ENCODE measurements at regions not wholly inside any gene's neighbourhood (a gene's known extent, or its start where the extent isn't known, plus 50 kb on each side); places are given as distances from the start of the nearest gene placed in this dataset.

DNA sequence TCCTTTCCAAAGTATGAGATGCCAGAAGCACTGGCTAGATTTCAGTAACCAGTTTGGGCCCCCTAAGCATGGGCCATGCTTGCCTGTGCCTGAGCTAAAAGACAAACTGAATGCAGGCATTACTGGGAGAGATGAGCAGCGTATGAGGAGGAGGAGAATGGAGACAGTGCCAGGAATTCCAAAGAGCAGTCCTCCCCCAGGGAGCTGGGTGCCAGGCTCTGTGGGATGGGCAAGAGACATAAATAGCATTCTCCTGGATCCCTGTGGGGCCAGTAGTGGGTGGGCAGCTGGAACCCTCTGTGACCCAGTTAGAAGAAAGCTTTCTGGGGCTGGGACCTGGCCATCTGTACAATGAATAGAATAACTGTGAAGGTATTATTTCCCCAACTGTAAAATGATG lies 235.6 kb downstream of the KCNA4 start:
- no peak for DNase-seq

DNA sequence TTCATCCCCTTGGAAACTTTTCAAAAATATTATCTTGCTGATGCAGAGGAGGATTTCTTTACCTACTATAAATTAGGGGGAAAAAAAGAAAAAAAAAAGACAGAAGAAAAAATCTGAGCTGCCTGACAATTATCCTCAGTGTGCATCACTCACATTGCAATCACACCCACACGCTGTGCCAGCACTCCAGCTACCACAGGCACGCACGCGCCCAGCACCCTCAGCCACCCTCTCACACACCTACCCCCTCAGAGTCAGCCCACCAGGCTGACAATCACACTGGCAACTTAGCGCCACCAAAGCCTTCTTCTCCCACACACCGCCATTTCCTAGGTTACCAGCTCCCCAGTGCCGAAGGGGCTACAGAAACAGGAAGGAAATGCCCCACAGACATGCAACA lies 236.1 kb downstream of the KCNA4 start:
- no peak for DNase-seq

DNA sequence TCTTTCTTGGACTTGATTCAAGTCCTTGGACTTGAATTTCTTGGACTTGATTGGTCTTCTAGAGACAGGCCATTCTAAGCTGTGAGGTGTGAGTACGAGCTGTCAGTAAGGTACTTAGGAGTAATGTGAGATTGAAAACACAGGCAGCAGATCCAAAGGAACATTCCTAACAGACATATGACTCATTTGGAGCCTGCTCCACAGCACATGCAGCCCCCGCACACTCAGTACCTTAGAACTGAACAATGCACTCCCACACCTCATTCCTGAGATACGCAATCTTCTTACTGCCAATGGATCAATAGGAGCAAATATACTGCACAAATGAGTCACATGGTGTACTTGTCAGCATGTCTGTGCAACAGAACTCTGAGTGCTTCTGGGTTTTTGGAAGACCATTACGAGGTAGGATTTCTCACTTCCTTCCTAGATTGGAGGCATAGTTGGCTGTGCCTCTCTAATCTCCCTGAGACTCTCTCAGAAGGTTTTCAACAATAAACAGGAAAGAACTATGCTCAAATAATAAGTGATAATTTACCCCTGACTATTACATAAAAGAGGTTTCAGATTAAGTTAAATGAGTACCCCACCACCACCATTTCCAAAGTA lies 243.1 kb downstream of the KCNA4 start:
- DNase-seq: no peak

DNA sequence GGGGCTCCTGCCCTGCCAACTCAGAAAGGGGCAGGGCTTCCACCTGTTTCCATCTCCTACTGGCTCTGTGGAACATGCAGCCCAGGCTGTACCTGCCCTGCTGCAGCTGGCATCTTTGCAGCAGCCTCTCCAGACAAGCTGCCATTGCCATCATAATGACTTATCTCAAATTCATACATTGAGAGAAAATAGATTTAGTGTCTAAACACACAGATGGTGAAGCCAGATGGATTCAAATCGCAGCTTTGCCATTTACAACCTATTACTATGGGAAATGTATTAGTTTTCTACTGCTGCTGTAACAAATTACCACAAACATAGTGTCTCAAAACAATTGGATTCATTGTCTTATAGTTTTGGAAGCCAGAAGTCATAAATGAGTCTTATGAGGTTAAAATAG lies 260.0 kb downstream of the KCNA4 start:
- no peak for DNase-seq

DNA sequence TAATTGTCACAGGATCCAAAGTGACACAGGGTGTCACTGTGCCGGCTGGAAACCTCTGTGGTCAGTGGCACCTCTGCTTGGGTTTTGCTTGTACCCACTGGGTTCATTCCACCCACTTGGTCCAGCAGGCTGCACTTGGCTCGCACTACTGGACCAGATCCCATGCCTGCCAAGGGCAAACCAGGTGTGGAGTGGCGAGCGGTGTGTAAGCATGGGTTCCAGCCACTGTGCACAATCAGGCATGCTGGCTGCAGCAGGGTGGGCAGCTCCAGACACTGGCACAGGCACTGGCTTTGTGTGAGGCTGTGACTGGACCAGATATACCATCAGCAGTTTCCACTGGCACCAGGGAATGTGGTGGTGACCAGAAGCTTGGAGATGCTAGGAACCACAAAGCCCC lies 261.4 kb downstream of the KCNA4 start:
- DNase-seq: no peak

DNA sequence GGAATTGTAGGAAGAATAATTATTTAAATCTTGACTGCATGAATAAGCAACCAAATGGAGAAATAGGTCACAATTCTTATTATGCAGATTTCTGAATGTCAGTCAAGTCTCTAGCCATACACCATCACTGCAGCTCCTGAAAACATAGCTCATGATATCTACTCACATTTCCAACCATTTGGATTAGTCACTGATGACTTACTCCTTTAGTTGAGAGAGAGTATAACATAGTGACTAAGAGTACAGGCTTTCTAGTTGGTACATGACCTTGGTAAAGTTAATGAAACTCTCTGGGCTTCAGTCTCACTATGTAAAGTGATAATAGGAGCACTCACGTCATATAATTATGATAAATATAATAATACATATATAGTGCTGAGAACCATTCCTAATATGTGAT lies 265.2 kb downstream of the KCNA4 start:
- no peak for DNase-seq

DNA sequence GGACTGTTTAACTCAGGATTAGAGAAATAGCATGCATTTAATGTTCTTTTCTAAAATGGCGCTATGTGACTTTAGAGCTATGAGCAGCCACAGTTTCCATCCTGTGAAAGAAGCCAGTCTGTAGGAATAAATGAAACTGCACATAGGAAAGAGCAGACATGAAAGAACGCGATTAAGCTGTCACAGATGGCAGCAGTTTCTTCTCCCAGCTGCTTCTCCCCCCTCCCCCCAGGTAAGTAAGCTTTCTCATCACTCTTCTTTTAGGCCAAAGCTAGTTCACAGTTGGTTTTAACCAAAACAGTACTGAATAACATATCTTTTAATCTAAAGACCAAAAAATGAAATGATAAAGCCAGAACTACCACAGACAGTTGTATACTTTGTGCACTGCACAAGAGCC lies 266.4 kb downstream of the KCNA4 start:
- DNase-seq: no peak

DNA sequence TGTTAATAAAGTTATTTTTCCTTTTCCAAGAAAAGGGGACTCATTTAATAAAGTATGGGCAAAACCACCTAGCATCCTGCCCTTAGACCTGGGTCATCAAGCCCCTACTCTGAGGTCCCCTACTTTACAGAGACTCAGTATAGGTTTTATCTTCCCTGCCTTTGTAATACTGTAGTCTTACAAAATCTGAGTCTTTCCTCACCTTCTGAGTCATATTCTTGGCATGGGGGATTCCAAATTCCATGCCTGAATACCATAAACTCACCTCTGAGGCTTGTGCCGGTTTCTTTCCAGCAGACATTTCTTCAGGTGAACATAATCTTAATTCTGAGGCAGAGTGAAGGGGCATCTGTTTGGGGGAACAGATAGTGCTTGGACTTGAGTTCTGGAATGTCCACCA lies 282.5 kb downstream of the KCNA4 start:
- no peak for DNase-seq

DNA sequence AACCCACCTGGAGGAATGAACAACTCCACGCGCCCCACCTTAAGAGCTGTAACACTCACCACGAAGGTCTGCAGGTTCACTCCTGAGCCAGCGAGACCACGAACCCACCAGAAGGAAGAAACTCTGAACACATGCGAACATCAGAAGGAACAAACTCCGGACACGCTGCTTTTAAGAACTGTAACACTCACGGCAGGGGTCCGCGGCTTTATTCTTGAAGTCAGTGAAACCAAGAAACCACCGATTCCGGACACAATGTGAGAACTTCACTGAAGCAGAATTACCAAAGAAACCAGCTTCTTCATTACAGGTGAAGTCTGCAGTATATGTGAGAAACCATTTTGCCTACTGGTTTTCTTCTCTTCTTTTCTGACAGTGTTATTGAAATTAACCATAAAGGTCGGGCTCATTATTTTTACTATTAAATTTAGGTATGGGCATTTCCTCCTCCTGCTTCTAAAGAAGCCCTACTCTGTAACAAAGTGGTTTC lies 303.0 kb downstream of the KCNA4 start:
- no peak for DNase-seq

DNA sequence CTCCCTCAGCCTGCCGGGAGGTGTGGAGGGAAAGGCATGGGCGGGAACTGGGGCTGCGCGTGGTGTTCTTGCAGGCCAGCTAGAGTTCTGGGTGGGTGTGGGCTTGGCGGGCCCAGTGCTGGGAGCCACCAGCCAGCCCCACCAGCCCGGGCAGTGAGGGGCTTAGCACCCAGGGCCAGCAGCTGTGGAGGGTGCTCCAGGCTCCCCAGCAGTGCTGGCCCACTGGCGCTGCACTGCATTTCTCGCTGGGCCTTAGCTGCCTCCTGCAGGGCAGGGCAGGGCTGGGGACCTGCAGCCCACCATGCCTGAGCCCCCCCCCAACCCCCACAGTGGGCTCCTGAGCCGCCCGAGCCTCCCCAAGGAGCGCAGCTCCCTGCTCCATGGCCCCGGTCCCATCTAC lies 304.2 kb downstream of the KCNA4 start:
- no peak for DNase-seq

DNA sequence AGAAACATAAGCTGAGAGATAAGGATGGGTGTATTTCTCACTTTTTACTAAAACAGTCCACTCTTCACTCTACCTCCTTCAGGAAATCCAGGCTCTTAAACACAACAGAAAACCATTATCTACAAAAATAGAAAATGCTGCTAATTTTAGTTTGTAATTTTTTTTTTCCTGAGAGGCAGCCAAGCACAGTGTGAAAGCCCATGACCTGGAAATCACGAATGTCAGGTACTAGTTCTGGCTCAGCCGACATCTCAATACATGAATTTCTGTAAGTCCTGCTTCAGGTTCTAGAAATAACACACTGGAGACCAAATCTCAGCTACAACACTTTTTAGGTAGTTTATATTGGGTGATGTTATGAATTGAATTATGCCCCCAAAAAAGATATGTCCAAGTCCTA lies 308.9 kb downstream of the KCNA4 start:
- no peak for DNase-seq

DNA sequence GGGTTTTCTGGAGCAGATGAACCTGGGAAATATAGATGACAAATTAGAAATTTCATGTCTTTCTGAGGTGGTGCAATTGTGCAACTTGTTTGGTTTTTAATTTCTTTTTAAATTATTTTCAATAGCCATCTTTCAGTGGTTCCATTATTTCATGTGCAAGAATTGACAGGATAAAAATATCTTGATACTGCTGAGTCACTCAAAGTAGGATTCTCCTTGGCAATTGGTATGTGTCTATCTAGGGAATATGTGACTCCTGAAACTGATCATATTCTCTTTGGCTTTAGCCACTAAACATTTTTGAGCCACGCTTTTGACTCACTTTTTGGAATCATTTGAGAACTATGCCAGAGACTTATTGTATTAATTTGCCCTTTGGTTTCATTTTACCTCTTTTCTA lies 331.5 kb downstream of the KCNA4 start:
- DNase-seq: no peak

DNA sequence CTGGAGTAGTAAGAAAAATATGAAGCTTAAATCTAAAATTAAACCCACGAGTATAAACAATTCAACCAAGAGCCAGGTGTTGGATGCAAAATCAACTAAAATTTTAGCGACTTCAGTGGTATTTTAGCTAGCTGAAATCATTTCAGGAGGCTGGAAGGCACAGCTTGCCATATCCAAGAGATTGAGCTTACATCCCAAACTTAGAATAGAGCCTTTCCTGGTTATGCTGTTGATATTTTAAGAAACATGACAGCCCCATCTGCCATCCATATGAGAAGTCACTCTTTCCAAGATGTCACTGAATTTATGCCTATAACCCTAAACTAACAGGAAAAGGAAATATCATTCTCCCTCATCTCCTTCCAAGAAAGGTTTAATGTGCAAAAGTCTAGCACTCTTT lies 334.0 kb downstream of the KCNA4 start:
- no peak for DNase-seq

DNA sequence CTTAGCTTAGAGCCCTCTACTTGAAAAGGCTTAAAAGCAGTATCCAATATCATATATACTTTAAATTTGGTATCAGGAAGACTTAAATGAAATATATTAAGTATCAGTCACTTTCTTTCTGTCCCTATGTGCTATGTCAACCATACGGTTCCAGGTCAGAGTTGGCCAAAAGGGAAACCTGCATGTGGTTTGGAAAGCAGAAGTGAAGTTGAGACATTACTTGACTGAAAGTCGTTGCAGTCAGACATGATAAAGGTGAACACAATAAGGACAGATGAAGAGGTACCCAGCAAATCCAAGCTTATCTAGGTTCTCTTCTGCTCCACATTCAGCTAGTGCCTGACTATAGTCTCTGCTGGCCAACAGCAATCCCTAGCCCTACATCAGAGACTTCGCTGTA lies 336.8 kb downstream of the KCNA4 start:
- DNase-seq: no peak

DNA sequence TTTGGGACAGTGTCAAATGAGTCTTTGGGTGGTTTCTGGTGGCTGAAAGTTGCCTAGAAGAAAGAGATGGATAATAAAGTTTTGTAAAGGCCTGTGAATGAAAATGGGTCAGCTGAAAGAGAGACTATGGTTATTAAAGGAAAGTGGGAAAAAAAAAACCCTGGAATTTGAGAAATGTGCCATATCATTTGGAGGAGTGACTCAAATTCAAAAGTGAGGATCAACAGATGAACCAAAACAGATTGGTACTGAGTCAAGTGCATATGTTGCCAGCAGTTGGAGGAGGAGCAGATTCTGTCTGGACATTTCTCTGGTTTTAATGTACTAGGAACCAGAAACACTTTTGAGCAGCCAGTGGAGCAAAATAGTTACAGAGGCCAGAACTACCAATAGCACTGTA lies 339.8 kb downstream of the KCNA4 start:
- no peak for DNase-seq

DNA sequence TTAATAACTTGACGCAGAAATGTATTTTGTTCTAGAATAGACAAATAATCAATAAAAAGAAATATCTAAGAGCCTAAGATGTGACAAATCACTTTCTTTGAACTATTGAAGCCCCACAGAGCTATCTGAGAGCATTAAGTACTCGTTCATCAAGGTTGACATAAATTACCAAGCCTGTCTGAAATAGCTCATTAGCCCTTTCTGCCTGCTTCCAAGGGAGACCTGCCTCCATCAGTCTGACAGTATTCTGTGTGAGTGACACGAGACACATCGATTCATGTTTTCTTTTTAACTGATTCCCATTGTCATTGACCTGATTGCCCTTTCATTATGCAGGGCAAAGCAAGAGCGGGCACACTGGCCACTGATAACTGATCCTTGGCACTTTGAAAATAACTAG lies 347.5 kb downstream of the KCNA4 start:
- no peak for DNase-seq

DNA sequence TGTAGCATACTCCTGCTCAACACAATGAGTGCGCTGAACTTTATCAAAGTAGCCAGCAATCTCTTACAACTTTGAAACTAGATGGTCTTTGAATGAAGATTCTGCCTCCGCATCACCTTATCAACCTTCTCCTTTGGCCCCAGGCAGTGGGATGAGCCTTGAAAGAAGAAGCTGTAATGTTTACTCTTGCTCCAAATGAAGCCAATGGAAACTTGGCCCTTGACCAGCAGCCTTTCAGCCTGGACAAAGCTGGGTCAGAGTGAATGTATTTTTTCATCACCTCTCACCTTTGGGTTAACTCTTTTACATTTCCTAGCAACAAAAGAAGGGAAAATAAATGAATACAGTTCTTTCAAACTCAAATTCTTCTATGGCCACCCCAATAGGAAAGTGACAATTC lies 359.1 kb downstream of the KCNA4 start:
- DNase-seq: no peak

DNA sequence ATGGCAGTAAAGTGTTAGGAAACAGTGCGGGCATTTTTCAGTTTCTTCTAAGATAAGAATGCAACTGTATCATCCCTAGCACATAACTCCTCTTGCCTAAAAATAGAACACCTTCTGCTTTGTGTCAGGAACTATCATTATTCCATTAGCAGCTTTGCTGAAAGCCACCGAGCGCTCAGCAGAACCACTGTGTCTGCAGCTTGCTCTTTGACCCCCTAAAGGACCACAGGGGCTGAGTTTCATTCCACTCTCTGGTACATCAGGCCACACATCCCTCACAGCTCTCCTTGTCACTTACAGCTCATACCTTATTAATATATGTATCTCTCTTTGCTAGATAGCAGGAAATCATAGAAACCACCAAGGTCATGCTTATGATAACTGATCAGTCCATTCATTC lies 360.2 kb downstream of the KCNA4 start:
- no peak for DNase-seq

DNA sequence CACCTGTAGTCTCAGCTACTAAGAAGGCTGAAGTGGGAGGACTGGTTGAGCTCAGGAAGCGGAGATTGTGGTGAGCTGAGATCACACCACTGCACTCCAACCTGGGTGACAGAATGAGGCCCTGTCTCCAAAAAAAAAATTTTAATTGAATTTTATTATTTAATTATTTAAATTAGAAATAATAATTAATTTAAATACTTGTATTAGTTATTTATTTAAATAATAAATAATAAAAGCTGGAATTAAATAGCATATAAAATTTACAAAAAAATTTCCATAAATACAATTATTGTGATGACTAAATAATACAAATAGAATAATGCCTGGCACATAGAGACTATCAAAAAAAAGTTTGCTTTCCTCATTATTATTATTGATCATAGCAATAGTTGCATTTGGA lies 371.5 kb downstream of the KCNA4 start:
- DNase-seq: no peak

DNA sequence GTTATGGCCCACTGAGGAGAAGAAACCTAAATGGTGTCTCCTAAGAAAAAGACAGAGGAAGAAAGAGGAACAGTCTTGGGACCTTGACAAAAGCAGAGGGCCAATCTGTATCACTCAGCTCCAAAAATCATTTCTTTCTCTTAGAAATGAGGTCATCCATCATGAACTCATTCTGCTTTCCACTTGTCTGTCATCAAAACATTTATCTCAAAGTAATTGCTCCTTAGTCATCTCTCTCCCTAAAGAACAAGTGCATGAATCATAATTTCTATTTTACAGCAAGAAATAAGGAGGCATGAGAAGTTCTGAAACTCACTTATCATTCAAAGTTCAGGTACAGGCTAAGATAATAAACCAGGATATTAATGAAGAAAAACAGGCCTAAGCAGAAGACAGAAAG lies 375.6 kb downstream of the KCNA4 start:
- no peak for DNase-seq

DNA sequence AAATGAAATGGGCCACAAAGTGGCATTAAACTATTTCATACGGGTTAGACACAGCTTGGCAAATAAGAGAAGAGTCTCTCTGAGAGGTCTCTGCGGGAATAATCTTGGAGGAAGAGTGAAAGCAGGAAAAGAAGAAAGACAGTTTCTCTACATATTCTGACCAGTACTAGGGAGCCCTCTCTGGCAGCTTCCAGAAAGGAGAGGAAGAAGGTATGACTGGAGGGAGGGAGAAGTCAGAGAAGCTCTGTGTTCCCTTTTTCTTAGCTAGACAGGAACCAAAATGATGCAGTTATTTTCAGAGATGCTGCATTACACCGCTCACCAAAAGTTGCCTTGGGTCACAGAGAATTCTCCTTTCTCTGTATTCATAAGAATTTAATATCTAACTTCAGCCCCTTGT lies 382.1 kb downstream of the KCNA4 start:
- no peak for DNase-seq

DNA sequence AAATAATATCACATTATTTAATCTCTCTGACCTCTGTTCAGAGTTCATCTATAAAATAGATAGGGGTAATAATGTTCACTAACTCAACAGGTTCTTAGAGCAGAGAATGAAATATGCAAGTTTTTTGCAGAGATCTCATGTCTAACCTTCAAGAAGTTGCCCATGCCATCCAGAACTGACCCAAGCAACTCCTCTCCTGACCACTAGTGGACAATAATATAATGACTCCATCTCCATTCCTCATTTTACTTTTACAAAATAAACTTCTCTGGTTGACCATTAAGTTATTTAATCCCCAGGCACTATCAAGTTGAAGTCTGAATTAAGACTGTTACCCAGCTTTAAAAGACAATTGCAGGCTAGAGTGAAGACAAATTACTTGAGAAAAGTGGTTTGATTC lies 382.6 kb downstream of the KCNA4 start:
- no peak for DNase-seq

DNA sequence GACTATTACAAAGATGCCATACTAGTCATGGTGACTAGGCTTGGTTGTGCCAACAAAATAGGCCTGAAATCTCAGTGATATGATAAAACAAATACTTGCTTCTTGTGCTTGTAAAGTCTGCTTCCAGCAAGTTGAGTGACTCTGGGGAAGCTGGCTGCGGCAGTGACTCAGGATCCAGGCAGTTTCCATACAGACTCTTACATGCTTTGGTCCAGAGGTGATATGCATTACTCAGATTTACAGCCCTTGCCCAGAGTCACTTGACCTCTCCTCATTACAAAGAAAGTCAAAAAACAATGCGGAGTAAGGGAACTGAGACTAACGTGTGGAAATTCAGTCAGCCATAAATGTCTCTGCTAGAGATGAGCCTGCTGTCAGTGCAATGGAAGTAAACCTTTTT lies 387.5 kb downstream of the KCNA4 start:
- no peak for DNase-seq

DNA sequence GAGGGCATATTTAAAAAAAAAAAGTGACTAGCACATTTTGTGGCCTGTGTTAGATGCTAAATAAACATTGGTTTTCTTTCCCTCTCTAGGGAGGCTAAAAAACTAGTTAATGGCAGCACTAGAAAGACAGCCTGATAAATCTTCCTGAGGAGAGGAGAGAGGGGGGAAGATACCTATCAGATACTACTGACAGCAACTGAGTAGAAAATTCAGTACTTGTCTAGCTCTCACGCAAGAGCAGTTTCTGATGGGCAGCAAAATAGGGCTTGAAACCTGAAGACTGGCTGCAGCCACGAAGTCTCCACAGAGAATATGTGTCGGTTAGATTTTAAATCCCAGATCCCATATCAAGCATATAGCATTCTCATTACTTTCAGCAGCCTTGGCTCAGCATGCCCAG lies 388.2 kb downstream of the KCNA4 start:
- no peak for DNase-seq

DNA sequence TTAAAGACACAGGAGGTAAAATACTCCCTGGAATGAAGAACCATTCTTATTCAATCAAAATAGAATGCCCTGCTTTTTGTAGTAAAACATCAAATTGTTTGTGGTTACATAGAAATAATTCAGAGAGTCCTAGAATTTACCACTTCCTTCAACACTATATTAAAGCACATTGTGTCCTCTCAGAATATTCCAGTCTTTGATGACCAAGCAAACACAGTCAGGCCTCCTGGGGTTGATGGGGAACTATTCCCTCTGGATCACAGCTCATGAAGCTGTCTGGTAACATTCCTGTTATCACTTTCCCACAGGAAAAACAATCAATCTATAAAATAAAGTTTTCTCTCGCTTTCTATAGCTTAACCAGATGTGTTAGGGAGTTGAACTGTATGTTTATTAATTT lies 389.3 kb downstream of the KCNA4 start:
- DNase-seq: no peak
